KMS-11 (cell line): ENCODE measurements at regions not wholly inside any gene's neighbourhood (a gene's known extent, or its start where the extent isn't known, plus 50 kb on each side); places are given as distances from the start of the nearest gene placed in this dataset.

Experiments used
- H2AFZ ChIP-seq: fragments of 200-600 bp; sonication (generic); 2 replicates; pipeline ENCODE4 v1.6.1; 2016; ENCODE audit warnings: antibody characterized with exemption, mixed run types, low read depth
- H3K27ac ChIP-seq: fragments of 200-600 bp; sonication (generic); 2 replicates; pipeline ENCODE4 v1.6.1; 2016; ENCODE audit warnings: mild to moderate bottlenecking, mixed run types
- H3K27me3 ChIP-seq: fragments of 200-600 bp; sonication (generic); 2 replicates; pipeline ENCODE4 v1.6.1; 2017; ENCODE audit warnings: mild to moderate bottlenecking, low read depth, mixed run types, moderate library complexity; ENCODE audit not compliant: insufficient read depth
- H3K36me3 ChIP-seq: fragments of 200-600 bp; sonication (generic); 2 replicates; pipeline ENCODE4 v1.6.1; 2017; ENCODE audit warnings: mild to moderate bottlenecking, mixed run types; ENCODE audit not compliant: insufficient read depth
- H3K4me1 ChIP-seq: fragments of 200-600 bp; sonication (generic); 2 replicates; pipeline ENCODE4 v1.6.1; 2016; ENCODE audit warnings: mild to moderate bottlenecking, low read depth, mixed run types; ENCODE audit not compliant: poor library complexity, severe bottlenecking
- H3K4me2 ChIP-seq: fragments of 200-600 bp; sonication (generic); 2 replicates; pipeline ENCODE4 v1.7.0; 2016; ENCODE audit warnings: mild to moderate bottlenecking, mixed run types
- H3K4me3 ChIP-seq: fragments of 200-600 bp; sonication (generic); IDR thresholded peaks from 2 replicates; pipeline ENCODE4 v1.6.1; 2017; ENCODE audit warnings: low read depth, low read length, mixed read lengths; ENCODE audit not compliant: insufficient read depth
- H3K79me2 ChIP-seq: fragments of 200-600 bp; sonication (generic); 2 replicates; pipeline ENCODE4 v1.6.1; 2016; ENCODE audit warnings: low read depth, mixed run types; ENCODE audit not compliant: insufficient read depth
- H3K9ac ChIP-seq: fragments of 200-600 bp; sonication (generic); 2 replicates; pipeline ENCODE4 v1.6.1; 2016; ENCODE audit warnings: mild to moderate bottlenecking, mixed run types
- H4K20me1 ChIP-seq: fragments of 200-600 bp; sonication (generic); 2 replicates; pipeline ENCODE4 v1.6.1; 2016; ENCODE audit warnings: mild to moderate bottlenecking, mixed run types; ENCODE audit not compliant: insufficient read depth
- TF ChIP-seq, protein P1 (sequence below): fragments of 200-600 bp; sonication (generic); conservative IDR thresholded peaks from 2 replicates; pipeline ENCODE4 v1.6.1; 2017; ENCODE audit warnings: low read depth, mild to moderate bottlenecking, antibody characterized with exemption, low read length, moderate library complexity, mixed read lengths

DNA sequence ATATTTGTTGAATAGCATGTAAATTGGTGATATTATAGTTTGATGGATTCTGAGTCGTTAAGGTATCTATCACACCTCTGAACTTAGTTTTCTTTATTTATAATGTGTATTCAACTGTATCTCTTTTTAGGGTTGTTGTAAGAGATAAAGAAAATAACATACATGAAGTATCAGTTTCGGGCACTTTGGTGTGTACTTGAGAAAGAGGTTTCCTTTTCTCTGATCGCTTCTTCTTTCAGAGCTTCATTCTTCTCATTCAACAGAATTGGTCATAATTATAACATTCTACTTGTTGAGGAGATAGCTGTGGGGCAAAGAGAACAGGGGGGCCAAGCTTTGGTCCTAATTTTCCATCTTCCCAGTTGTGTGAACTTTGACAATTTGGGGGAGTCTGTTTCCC, 508.0 kb downstream of the PLPP3 start:
- Histone ChIP-seq H3K4me3 (no peak overlapping the region), H3K4me2 (no peak overlapping the region), H3K4me1 (no peaks in the 10 kb centered on the region), H3K27ac (no peak overlapping the region), H3K9ac (no peak overlapping the region), H3K36me3 (no peaks in the 10 kb centered on the region), H2AFZ (no peak overlapping the region), H4K20me1 (no peaks in the 10 kb centered on the region), H3K27me3 (no peaks in the 10 kb centered on the region), H3K79me2 (no peaks in the 10 kb centered on the region)
- TF ChIP-seq, protein P1, sequence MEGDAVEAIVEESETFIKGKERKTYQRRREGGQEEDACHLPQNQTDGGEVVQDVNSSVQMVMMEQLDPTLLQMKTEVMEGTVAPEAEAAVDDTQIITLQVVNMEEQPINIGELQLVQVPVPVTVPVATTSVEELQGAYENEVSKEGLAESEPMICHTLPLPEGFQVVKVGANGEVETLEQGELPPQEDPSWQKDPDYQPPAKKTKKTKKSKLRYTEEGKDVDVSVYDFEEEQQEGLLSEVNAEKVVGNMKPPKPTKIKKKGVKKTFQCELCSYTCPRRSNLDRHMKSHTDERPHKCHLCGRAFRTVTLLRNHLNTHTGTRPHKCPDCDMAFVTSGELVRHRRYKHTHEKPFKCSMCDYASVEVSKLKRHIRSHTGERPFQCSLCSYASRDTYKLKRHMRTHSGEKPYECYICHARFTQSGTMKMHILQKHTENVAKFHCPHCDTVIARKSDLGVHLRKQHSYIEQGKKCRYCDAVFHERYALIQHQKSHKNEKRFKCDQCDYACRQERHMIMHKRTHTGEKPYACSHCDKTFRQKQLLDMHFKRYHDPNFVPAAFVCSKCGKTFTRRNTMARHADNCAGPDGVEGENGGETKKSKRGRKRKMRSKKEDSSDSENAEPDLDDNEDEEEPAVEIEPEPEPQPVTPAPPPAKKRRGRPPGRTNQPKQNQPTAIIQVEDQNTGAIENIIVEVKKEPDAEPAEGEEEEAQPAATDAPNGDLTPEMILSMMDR: no peak

DNA sequence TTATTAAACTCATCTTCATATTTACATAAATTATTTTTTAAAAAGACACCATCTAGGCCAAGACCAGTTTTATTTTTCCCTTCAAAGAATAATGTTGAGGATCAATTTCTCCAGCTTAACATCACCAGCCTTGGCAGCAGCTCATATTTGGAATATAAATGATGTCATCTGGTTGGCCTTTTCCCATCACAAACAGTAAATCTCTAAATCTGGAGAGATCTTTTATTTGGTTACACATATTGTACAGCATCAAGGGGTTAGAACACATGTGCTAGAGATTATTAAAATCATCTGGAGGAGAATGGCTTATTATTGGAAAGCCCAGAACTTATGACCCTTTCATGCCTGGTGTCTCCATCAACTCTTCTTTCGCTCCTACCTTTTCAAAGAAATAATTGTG, 508.8 kb downstream of the PLPP3 start:
- no peak overlapping the region for H2AFZ ChIP-seq
- no peak overlapping the region for H3K9ac ChIP-seq
- TF ChIP-seq, protein P1: no peak
- H3K4me3 ChIP-seq: no peak overlapping the region
- no peak overlapping the region for H3K27ac ChIP-seq
- no peaks in the 10 kb centered on the region for H3K27me3 ChIP-seq
- H3K4me2 ChIP-seq: no peak overlapping the region
- no peaks in the 10 kb centered on the region for H3K79me2 ChIP-seq
- no peaks in the 10 kb centered on the region for H4K20me1 ChIP-seq
- H3K36me3 ChIP-seq: no peaks in the 10 kb centered on the region
- H3K4me1 ChIP-seq: no peaks in the 10 kb centered on the region

DNA sequence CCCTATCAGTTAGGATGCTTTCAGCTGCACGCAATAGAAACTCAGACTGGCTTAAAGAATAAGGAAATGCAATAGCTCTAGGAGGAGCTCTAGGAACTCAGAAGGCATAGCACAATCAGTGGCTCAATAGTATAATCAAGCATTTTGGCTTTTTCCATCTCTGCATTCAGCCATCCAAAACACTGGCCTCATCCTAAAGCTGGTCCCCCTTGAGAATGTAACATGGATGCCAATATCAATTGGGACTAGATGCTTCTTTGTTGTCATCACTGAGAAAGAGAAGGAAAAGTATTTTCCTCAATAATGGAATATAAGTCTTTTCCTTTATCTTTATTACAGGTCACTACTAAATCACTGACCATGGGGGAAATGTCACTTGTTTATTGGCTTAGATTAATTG, 509.5 kb downstream of the PLPP3 start:
- Histone ChIP-seq H3K36me3 (no peaks in the 10 kb centered on the region), H3K4me3 (no peak overlapping the region), H3K27ac (no peak overlapping the region), H3K9ac (no peak overlapping the region), H4K20me1 (no peaks in the 10 kb centered on the region), H3K4me2 (no peak overlapping the region), H3K27me3 (no peaks in the 10 kb centered on the region), H3K79me2 (no peaks in the 10 kb centered on the region), H2AFZ (no peak overlapping the region), H3K4me1 (no peaks in the 10 kb centered on the region)
- TF ChIP-seq, protein P1: no peak

DNA sequence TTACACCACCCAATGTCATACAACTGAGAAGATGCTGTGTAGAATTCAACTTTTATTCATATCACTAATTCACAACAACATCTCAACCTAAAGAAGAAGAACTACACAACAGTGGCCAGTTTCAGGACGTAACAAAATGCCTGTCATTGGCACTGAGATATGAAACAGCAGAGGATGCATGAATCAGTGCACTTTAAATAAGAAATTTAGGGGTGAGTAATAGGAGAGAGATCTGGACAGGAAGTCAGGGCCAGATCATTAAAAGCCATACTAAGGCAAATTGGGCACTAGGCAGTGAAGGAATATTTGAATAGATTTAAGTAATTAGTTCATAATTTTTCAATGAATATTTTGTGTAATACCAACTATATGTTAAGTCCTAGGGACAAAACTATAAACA, 510.5 kb downstream of the PLPP3 start:
- H3K4me2 ChIP-seq: no peak overlapping the region
- H3K9ac ChIP-seq: no peak overlapping the region
- no peaks in the 10 kb centered on the region for H3K79me2 ChIP-seq
- H3K4me3 ChIP-seq: no peak overlapping the region
- H3K27ac ChIP-seq: no peak overlapping the region
- H3K27me3 ChIP-seq: no peaks in the 10 kb centered on the region
- TF ChIP-seq, protein P1: no peak
- H2AFZ ChIP-seq: no peak overlapping the region
- H3K4me1 ChIP-seq: no peaks in the 10 kb centered on the region
- H4K20me1 ChIP-seq: no peaks in the 10 kb centered on the region
- no peaks in the 10 kb centered on the region for H3K36me3 ChIP-seq

DNA sequence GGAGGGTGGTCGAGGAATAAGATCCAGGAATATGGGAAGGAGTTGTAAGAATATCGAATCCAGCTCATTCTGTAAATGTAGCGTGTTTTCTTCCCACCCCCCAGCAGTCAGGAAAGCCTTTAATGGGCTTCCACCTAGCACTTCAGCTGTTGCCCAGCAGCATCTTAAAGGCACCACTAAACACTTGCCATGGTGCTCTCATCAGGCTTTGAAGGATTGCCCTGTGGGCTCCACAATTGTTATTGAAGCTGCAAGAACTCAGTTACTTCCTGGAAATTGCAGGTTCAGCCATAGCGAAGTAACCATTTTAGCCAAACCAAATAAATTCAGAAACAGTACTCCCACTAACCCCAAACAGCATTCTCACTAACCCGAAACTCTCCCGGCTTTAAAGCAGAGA, 511.2 kb downstream of the PLPP3 start:
- TF ChIP-seq, protein P1: no peak

More for the DNA sequence above, 511.2 kb downstream of the PLPP3 start:
- Histone ChIP-seq H2AFZ (no peak overlapping the region), H3K4me1 (no peaks in the 10 kb centered on the region), H3K27me3 (no peaks in the 10 kb centered on the region), H3K27ac (no peak overlapping the region), H4K20me1 (no peaks in the 10 kb centered on the region), H3K4me2 (no peak overlapping the region), H3K36me3 (no peaks in the 10 kb centered on the region), H3K4me3 (no peak overlapping the region), H3K79me2 (no peaks in the 10 kb centered on the region), H3K9ac (no peak overlapping the region)
